Immature natural killer cell (primary cell): ENCODE measurements at regions not wholly inside any gene's neighbourhood (a gene's known extent, or its start where the extent isn't known, plus 50 kb on each side); places are given as distances from the start of the nearest gene placed in this dataset.
"Not testable (repeated sequence)": the region's sequence is repeated elsewhere in the genome, so short reads cannot be mapped to it uniquely, and the experiment has no call there.

ENCODE experiments used
- DNase-seq, 3 donors: peaks; one replicate each; pipeline ENCODE4 v3.0.0; 2022; ENCODE audit warnings: mixed read lengths in 1 of 3
- H3K27ac Mint-ChIP-seq, 6 donors: one replicate each; pipeline ENCODE4 v1.8.0; 2020; ENCODE audit warnings: mixed read lengths in 6 of 6, mild to moderate bottlenecking in 5 of 6, inconsistent platforms in 4 of 6, moderate library complexity in 3 of 6
- H3K27me3 Mint-ChIP-seq, 3 donors: one replicate each; pipeline ENCODE4 v1.8.0; 2020 to 2021; ENCODE audit warnings: low read depth in 3 of 3, mild to moderate bottlenecking in 3 of 3, mixed read lengths in 3 of 3, moderate library complexity in 3 of 3, inconsistent platforms in 1 of 3
- H3K36me3 Mint-ChIP-seq, 3 donors: one replicate each; pipeline ENCODE4 v1.8.0; 2020; ENCODE audit warnings: mixed read lengths in 3 of 3, inconsistent platforms in 2 of 3, mild to moderate bottlenecking in 2 of 3
- H3K4me1 Mint-ChIP-seq, 2 donors: one replicate each; pipeline ENCODE4 v1.8.0; 2020; ENCODE audit warnings: inconsistent platforms in 2 of 2, mild to moderate bottlenecking in 2 of 2, mixed read lengths in 2 of 2, moderate library complexity in 1 of 2
- H3K4me3 Mint-ChIP-seq, 5 donors: one replicate each; pipeline ENCODE4 v1.8.0; 2020; ENCODE audit warnings: mild to moderate bottlenecking in 5 of 5, mixed read lengths in 5 of 5, inconsistent platforms in 3 of 5, moderate library complexity in 3 of 5
- H3K9me3 Mint-ChIP-seq, 6 donors: one replicate each; pipeline ENCODE4 v1.8.0; 2020; ENCODE audit warnings: mild to moderate bottlenecking in 6 of 6, mixed read lengths in 6 of 6, inconsistent platforms in 4 of 6, moderate library complexity in 3 of 6

DNA sequence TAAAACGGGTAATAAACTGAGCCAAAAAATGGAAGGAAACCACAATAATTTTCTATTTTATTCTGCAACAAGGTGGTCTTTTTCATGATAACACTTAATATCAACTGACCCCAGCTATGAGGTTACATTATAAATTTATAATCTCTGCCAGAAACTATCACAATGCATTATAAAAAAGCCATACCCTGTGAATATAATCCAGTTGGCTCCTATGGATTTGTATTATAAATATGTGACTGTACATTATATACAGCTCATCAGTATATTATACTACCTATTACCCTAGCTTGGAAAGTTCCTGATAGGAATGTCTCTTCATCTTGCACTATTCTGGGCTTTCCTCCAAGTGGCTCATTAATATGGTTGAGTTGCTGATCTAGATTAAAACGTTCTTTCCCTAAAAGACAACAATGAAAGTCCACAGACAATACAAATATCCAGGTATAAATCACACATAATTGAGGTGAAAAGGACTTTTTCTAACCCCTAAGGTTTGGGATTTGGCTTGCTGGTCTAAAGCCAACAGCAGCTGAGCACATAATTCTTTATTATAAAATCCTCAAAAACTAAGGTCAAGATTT, 487.7 kb downstream of the TTLL7 start:
- H3K27ac Mint-ChIP-seq: no peak overlapping the region
- H3K27me3 Mint-ChIP-seq: no peaks in the 10 kb centered on the region
- DNase-seq: no peak
- H3K4me3 Mint-ChIP-seq: no peak overlapping the region
- H3K9me3 Mint-ChIP-seq: peaks cover 0 to 34% (median 4%) of the 10 kb centered on the region in 6 donors
- no peaks in the 10 kb centered on the region for H3K4me1 Mint-ChIP-seq
- H3K36me3 Mint-ChIP-seq: no peaks in the 10 kb centered on the region

DNA sequence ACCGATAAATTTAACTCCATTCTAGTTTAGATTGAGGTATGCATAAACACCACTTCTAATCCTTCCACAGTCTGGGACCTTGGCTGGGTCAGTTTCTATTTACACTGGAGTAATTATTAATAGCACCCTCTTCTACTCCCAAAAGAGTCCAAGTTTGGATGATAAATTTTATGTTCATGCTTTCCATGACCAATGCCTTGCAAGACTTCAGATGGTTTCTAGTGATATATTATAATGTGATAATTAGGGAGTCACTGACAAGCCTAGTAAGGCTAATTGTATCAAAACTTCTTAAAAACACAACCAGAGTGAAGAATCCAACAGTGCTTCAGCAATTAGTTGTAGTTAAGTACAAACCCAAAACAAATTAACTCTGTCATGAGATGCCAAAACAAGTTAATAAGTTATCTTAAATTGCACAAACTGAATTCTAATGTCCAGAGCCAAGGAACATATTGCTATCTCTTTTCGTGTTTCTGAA, 489.6 kb downstream of the TTLL7 start:
- no peak overlapping the region for H3K27ac Mint-ChIP-seq
- H3K27me3 Mint-ChIP-seq: peaks cover 0 to 6% (median 0%) of the 10 kb centered on the region in 3 donors
- no peaks in the 10 kb centered on the region for H3K4me1 Mint-ChIP-seq
- peaks cover 2 to 37% (median 7%) of the 10 kb centered on the region in 6 donors for H3K9me3 Mint-ChIP-seq
- no peak overlapping the region for H3K4me3 Mint-ChIP-seq
- H3K36me3 Mint-ChIP-seq: no peaks in the 10 kb centered on the region
- DNase-seq: no peak

DNA sequence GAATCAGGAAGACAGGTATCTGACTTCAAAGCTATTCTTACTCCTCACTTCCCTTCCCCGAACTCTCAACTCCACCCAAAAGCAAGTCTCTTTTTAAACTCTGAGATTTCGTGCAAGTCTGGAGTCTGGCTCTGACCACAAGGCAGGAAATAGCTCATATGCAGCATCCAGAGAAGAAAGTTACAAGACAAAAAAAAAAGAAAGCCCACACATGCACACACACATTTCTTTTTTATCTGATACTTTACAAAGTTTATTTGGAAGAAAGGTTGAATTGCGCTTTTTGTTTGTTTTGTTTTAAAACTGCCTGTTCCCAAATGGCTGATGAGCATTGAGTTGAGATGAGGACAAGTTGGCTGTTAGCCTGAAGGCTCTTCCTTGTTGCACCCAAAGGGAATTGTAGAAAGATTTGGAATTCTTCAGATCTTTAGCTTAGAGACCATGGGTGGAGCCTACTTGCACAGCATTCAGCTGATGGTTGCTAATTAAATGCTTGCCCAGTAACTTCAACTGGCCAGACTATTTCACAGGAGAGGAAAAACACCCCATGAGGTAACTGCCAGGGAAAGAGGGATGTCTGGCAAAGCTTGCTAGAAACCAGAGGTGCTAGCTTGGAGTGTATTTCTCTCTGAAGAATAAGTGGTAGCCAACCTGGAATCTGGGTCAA, 490.3 kb downstream of the TTLL7 start:
- peaks cover 2 to 42% (median 9%) of the 10 kb centered on the region in 6 donors for H3K9me3 Mint-ChIP-seq
- no peaks in the 10 kb centered on the region for H3K36me3 Mint-ChIP-seq
- DNase-seq: no peak
- peak overlapping the region in 1 of 5 donors; percentile 5 for H3K4me3 Mint-ChIP-seq
- no peaks in the 10 kb centered on the region for H3K4me1 Mint-ChIP-seq
- no peak overlapping the region for H3K27ac Mint-ChIP-seq
- H3K27me3 Mint-ChIP-seq: peaks cover 0 to 6% (median 0%) of the 10 kb centered on the region in 3 donors

DNA sequence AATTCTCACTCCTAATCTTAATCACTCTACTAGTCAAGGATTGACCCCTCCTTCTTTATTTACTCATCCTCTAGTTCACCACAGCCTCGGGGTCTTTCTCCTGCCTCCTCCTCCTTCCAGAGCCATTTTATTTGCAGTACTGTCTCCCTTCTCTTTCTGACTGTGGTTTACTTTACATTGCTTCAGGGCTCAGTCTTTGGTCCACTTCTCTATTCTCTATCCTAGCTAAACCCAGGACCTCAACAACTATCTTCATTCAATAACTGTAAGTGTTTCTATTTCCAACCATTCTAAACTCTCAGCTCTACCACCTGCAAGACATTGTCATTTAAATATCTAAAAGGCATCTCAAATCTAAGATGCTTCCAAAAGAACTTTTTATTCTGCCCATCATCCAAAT, 493.8 kb downstream of the TTLL7 start:
- peaks cover 2 to 34% (median 15%) of the 10 kb centered on the region in 6 donors for H3K9me3 Mint-ChIP-seq

DNA sequence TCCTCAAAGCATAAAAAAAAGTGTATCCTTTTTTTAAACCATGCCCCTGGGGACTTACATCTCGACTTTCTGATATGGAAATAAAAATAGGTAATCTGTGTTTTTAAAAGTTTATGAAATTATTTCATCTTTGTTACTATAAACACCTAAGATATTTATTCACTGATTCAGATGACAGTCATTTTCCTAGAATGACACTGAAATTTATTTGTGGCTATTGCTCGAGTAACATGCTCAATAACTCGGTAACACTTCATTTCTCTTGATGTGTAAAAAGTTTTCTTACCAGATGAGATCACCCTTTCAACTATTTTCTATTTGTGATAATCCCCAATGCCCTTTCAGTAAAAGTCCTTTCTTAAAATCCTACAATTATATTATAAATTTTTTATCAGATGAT, 495.8 kb downstream of the TTLL7 start:
- Mint-ChIP-seq H3K27ac (no peak overlapping the region), H3K27me3 (peaks cover 0 to 8% (median 1%) of the 10 kb centered on the region in 3 donors), H3K4me1 (no peaks in the 10 kb centered on the region), H3K4me3 (no peak overlapping the region), H3K36me3 (no peaks in the 10 kb centered on the region), H3K9me3 (peaks cover 7 to 39% (median 19%) of the 10 kb centered on the region in 6 donors)
- no peak for DNase-seq

More for the DNA sequence above, 493.8 kb downstream of the TTLL7 start:
- no peak overlapping the region for H3K27ac Mint-ChIP-seq
- DNase-seq: no peak
- H3K36me3 Mint-ChIP-seq: no peaks in the 10 kb centered on the region
- H3K27me3 Mint-ChIP-seq: peaks cover 0 to 6% (median 0%) of the 10 kb centered on the region in 3 donors
- H3K4me3 Mint-ChIP-seq: no peak overlapping the region
- no peaks in the 10 kb centered on the region for H3K4me1 Mint-ChIP-seq

DNA sequence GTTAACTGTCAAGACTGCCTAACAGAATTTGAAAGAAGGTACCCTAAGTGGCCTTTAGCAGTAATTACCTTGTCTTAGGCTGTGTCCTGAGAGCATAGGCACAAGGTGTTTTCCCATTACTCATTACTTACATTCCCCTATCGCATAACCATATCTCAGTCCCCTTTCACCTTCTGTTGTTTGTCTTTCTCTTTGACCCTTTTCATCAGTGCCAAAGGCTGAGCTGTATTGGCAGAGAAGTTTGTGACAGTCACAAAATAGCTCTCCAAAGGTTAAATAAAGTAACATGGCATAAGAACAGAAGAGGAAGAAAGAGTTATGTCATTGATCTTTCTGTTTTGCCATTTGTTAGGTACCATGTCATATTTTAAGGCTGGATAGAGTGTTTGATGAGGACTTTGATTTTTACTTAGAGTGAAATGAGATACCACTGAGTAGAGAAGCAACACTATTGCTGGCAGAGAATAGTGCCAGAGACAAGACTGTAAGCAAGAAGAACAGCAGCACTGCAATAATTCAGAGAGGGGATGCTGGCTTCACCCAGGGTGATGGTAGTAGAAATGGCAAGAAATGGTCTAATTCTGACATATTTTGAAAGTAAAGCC, 497.8 kb downstream of the TTLL7 start:
- H3K4me1 Mint-ChIP-seq: no peaks in the 10 kb centered on the region
- peaks cover 7 to 46% (median 20%) of the 10 kb centered on the region in 6 donors for H3K9me3 Mint-ChIP-seq
- no peak overlapping the region for H3K4me3 Mint-ChIP-seq
- H3K36me3 Mint-ChIP-seq: no peaks in the 10 kb centered on the region
- H3K27me3 Mint-ChIP-seq: peaks cover 0 to 8% (median 1%) of the 10 kb centered on the region in 3 donors
- DNase-seq: no peak
- H3K27ac Mint-ChIP-seq: no peak overlapping the region

DNA sequence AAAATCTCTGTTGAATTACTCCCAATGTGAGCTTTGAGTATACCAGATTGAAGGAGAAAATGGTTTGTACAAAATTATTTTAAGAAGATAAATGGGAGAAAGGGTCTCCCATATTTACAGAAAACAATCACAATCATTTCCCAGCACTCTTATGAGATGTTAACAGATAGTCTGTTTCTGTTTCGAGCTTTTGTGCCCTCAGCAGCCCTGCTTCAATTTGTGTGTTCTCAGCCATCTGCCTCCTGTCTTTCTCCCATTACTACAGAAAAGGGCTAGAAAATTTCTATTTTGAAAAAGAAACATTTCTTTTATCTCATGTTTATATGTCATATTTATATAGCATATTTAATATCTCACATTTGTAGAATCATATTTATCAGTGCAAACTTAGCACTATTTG, 498.4 kb downstream of the TTLL7 start:
- Mint-ChIP-seq H3K36me3 (no peaks in the 10 kb centered on the region), H3K27me3 (peaks cover 0 to 5% (median 1%) of the 10 kb centered on the region in 3 donors), H3K4me1 (no peaks in the 10 kb centered on the region), H3K27ac (no peak overlapping the region), H3K9me3 (peaks cover 7 to 45% (median 18%) of the 10 kb centered on the region in 6 donors), H3K4me3 (no peak overlapping the region)
- DNase-seq: no peak

DNA sequence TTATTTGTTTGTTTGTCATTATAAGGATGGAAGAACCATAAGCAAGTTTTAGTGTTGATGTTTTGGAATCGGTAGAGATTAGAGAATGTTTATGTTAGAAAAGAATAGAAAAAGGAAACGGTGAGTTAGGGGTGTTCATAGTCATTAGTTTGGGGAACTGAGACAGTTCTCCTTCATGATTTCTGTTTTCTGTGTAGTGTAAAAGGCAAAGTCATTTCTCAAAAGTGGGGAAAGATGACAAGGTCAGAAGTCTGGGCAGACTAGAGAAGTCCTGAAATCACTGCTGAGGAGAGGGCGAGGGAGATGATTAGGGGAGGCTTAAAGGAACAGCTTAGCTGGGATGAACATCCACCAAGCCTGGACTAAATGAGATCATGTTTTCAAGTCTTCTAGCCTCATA, 498.9 kb downstream of the TTLL7 start:
- peaks cover 7 to 45% (median 16%) of the 10 kb centered on the region in 6 donors for H3K9me3 Mint-ChIP-seq
- H3K27ac Mint-ChIP-seq: no peak overlapping the region
- no peak overlapping the region for H3K4me3 Mint-ChIP-seq
- DNase-seq: no peak
- peaks cover 0 to 2% (median 1%) of the 10 kb centered on the region in 3 donors for H3K27me3 Mint-ChIP-seq
- no peaks in the 10 kb centered on the region for H3K36me3 Mint-ChIP-seq
- H3K4me1 Mint-ChIP-seq: no peaks in the 10 kb centered on the region

DNA sequence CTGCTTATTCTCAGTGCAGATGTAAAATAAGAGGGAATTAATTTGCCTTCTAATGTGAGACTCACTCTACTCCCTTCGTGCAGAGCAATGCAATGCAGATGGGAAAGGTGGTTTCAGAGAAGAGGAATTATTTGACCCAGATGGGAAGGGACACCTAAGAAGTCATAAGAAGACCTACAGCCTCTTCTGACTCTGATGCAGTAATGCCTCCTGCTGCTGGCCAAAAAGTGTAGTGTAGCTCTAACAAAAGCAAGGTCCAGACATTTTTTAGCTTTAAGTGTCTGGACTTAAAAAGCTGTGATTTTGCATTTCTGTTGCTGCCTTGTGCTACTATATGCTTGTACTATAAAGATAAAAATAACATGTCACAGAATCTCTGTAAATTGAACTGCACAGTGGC, 501.4 kb downstream of the TTLL7 start:
- H3K4me3 Mint-ChIP-seq: no peak overlapping the region
- DNase-seq: no peak
- no peaks in the 10 kb centered on the region for H3K4me1 Mint-ChIP-seq
- H3K27me3 Mint-ChIP-seq: peaks cover 0 to 2% (median 1%) of the 10 kb centered on the region in 3 donors
- H3K9me3 Mint-ChIP-seq: peaks cover 4 to 46% (median 15%) of the 10 kb centered on the region in 6 donors
- H3K27ac Mint-ChIP-seq: no peak overlapping the region
- no peaks in the 10 kb centered on the region for H3K36me3 Mint-ChIP-seq

DNA sequence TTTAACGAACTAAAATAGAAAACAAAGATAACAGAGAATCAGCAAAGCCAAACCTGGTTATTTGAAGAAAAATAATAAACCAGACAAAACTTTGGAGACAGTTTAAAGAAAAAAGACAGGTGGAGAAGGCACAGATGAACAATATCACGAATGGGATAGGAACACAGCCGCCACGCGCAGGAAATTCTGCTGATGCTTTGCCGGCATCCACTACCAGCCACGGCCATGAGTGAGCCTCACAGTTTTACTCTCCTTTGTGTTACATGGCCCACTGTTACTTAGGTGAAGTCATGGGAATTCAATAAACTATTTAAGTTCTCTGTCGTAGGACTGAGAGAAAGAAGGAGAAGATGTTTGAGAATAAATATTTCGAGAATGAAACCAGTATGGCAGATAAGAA, 503.4 kb downstream of the TTLL7 start:
- H3K36me3 Mint-ChIP-seq: no peaks in the 10 kb centered on the region
- peaks cover 5 to 38% (median 12%) of the 10 kb centered on the region in 6 donors for H3K9me3 Mint-ChIP-seq
- DNase-seq: no peak
- no peak overlapping the region for H3K27ac Mint-ChIP-seq
- peaks cover 0 to 2% (median 1%) of the 10 kb centered on the region in 3 donors for H3K27me3 Mint-ChIP-seq
- H3K4me1 Mint-ChIP-seq: no peaks in the 10 kb centered on the region
- H3K4me3 Mint-ChIP-seq: no peak overlapping the region

DNA sequence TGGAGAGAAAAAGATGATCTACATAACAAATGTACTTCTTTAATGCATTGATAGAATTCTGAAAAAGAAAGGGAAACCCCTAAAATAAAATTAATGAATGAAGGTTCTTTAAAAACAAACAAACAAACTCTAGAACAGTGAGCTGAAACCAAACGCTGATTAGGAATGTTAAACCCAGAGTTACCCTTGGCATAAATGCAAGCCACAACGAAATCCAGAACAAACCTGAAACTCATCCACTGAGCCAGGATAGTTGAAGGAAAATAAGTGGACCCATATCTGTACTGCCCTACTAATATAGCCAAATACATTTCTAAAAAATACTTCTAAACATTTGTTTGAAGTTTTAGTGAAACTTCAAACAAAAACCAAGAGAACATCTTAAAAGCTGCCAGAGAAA, 505.3 kb downstream of the TTLL7 start:
- DNase-seq: no peak
- Mint-ChIP-seq H3K9me3 (peaks cover 3 to 40% (median 10%) of the 10 kb centered on the region in 6 donors), H3K4me1 (no peaks in the 10 kb centered on the region), H3K27me3 (no peaks in the 10 kb centered on the region), H3K36me3 (no peaks in the 10 kb centered on the region), H3K4me3 (no peak overlapping the region), H3K27ac (no peak overlapping the region)

DNA sequence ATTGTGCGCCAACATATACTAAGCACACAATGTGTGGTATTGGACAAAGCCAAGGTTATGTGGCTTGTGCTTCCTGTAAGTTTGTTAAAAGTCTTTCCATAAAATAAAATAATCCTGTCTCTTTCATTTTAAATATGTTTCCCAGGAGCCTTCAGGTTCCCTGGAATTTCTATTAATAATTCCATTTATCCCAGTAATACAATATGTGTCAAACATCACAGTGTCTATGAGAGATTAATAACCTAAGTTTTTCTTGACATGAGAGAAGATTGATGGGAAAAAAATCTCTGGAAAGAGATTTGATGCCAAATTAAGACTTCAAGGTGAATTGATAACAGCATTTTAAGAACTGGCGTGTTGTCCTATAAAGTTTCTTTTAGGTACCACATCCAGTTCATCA, 507.0 kb downstream of the TTLL7 start:
- no peak for DNase-seq
- Mint-ChIP-seq H3K27ac (no peak overlapping the region), H3K4me1 (no peaks in the 10 kb centered on the region), H3K27me3 (no peaks in the 10 kb centered on the region), H3K9me3 (peaks cover 3 to 30% (median 8%) of the 10 kb centered on the region in 6 donors), H3K36me3 (no peaks in the 10 kb centered on the region), H3K4me3 (no peak overlapping the region)

DNA sequence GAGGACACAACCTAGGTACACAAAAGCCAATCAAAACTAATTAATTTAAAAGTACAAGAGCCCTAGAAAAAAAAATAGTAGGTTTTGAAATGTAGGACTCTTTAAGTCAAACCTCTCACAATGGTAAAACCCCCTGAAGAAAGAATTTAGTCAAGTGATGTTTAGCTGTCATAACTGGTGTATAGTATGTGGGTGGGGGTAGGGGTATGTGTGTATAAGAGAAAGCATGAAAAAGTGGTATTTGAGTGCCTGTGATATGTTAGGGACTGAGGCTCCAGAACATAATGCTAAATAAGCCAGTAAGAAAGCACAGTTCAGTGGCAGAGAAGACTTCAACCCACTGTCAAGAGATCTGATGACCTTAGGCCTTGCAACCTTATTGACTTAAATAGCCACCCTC, 507.9 kb downstream of the TTLL7 start:
- Mint-ChIP-seq H3K27ac (no peak overlapping the region), H3K4me1 (no peaks in the 10 kb centered on the region), H3K9me3 (peaks cover 3 to 28% (median 6%) of the 10 kb centered on the region in 6 donors), H3K27me3 (no peaks in the 10 kb centered on the region), H3K4me3 (no peak overlapping the region), H3K36me3 (no peaks in the 10 kb centered on the region)
- no peak for DNase-seq

DNA sequence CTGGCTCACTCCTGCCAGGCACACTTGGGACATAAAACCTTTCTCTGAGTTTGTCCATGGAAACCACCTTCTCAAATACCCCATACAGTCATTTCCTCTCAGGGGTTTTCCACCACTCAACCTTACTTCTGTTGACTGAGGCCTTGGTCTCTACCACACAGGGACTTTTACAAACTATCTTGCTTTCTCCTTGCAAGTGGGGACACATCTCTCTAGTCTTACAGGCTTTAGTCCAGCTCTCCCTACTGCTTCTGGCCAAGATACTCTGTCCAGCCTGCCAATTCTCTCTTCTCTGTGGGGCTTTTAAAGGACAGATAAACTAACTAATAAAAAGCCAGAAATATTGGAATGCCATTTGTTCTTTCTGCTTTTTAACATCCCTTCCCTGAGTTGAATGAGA, 510.8 kb downstream of the TTLL7 start:
- not testable (repeated sequence) for H3K4me3 Mint-ChIP-seq, H3K27ac Mint-ChIP-seq, DNase-seq, H3K36me3 Mint-ChIP-seq, H3K27me3 Mint-ChIP-seq, H3K4me1 Mint-ChIP-seq
- peaks cover 4 to 20% (median 5%) of the 10 kb centered on the region in 6 donors for H3K9me3 Mint-ChIP-seq
